Mesenchymal stem cell (in vitro differentiated cells and primary cell): ENCODE measurements at regions not wholly inside any gene's neighbourhood (a gene's known extent, or its start where the extent isn't known, plus 50 kb on each side); places are given as distances from the start of the nearest gene placed in this dataset.

ENCODE experiments used
- DNase-seq: peaks from one replicate; pipeline ENCODE4 v3.0.0-alpha.2; 2013
- H2AFZ ChIP-seq: one replicate; pipeline ENCODE4 v1.6.1; 2013; ENCODE audit warnings: low read depth, mild to moderate bottlenecking, control low read depth, inconsistent platforms, low read length, moderate library complexity
- H2AK5ac ChIP-seq: 2 replicates; pipeline ENCODE4 v1.6.1; 2013; ENCODE audit warnings: low read length, moderate library complexity, mild to moderate bottlenecking, inconsistent platforms; ENCODE audit not compliant: severe bottlenecking
- H2BK120ac ChIP-seq: one replicate; pipeline ENCODE4 v1.6.1; 2013; ENCODE audit warnings: low read depth, mild to moderate bottlenecking, inconsistent platforms, low read length, moderate library complexity
- H2BK12ac ChIP-seq, 2 experiments: one replicate each; pipeline ENCODE4 v1.6.1; 2013; ENCODE audit warnings: inconsistent platforms in 2 of 2, low read length in 2 of 2, mild to moderate bottlenecking in 2 of 2, moderate library complexity in 2 of 2, control low read depth in 1 of 2
- H2BK15ac ChIP-seq: one replicate; pipeline ENCODE4 v1.6.1; 2013; ENCODE audit warnings: mild to moderate bottlenecking, low read depth, inconsistent platforms; ENCODE audit not compliant: poor library complexity, severe bottlenecking
- H2BK5ac ChIP-seq: 2 replicates; pipeline ENCODE4 v1.6.1; 2013; ENCODE audit warnings: low read depth, mild to moderate bottlenecking, low read length, control low read depth, inconsistent platforms; ENCODE audit not compliant: poor library complexity, severe bottlenecking
- H3K14ac ChIP-seq, 2 experiments: one replicate each; pipeline ENCODE4 v1.6.1; 2013; ENCODE audit warnings: inconsistent platforms in 2 of 2, low read length in 2 of 2, control low read depth in 1 of 2, mild to moderate bottlenecking in 1 of 2, moderate library complexity in 1 of 2
- H3K18ac ChIP-seq, 2 experiments: one replicate each; pipeline ENCODE4 v1.6.1; 2013; ENCODE audit warnings: inconsistent platforms in 2 of 2, low read length in 2 of 2, control low read depth in 1 of 2, low read depth in 1 of 2, mild to moderate bottlenecking in 1 of 2
- H3K23ac ChIP-seq, 2 experiments: one replicate each; pipeline ENCODE4 v1.6.1; 2013; ENCODE audit warnings: inconsistent platforms in 2 of 2, low read length in 2 of 2, mild to moderate bottlenecking in 2 of 2, moderate library complexity in 2 of 2, control low read depth in 1 of 2
- H3K27ac ChIP-seq: 2 replicates; pipeline ENCODE4 v1.5.1; 2013; ENCODE audit warnings: mild to moderate bottlenecking, moderate library complexity, low read length, control low read depth, inconsistent platforms; ENCODE audit not compliant: poor library complexity, severe bottlenecking
- H3K27me3 ChIP-seq, 2 experiments: 2 replicates each; pipeline versions ENCODE4 v1.6.1 to v1.7.0; 2013; ENCODE audit warnings: low read length in 2 of 2, mild to moderate bottlenecking in 2 of 2, moderate library complexity in 2 of 2, control low read depth in 1 of 2, inconsistent platforms in 1 of 2; ENCODE audit not compliant: control insufficient read depth in 1 of 2, insufficient read depth in 1 of 2
- H3K36me3 ChIP-seq, 2 experiments: 2 replicates each; pipeline versions ENCODE4 v1.6.1 to v1.7.0; 2013; ENCODE audit warnings: low read length in 2 of 2, control low read depth in 1 of 2, inconsistent platforms in 1 of 2, low read depth in 1 of 2, mild to moderate bottlenecking in 1 of 2; ENCODE audit not compliant: insufficient read depth in 2 of 2, control insufficient read depth in 1 of 2
- H3K4ac ChIP-seq, 2 experiments: one replicate each; pipeline ENCODE4 v1.6.1; 2013; ENCODE audit warnings: inconsistent platforms in 2 of 2, low read length in 2 of 2, mild to moderate bottlenecking in 2 of 2, moderate library complexity in 2 of 2, control low read depth in 1 of 2, low read depth in 1 of 2
- H3K4me1 ChIP-seq: 2 replicates; pipeline ENCODE4 v1.6.1; 2013; ENCODE audit warnings: low read depth, low read length, control low read depth; ENCODE audit not compliant: control insufficient read depth, insufficient read depth
- H3K4me2 ChIP-seq: 2 replicates; pipeline ENCODE4 v1.6.1; 2013; ENCODE audit warnings: low read length, mild to moderate bottlenecking, inconsistent platforms; ENCODE audit not compliant: poor library complexity, severe bottlenecking
- H3K4me3 ChIP-seq, 2 experiments: 2 replicates each; pipeline versions ENCODE4 v1.5.1 to v1.7.0; 2013; ENCODE audit warnings: low read length in 2 of 2, mild to moderate bottlenecking in 2 of 2, control low read depth in 1 of 2, low read depth in 1 of 2; ENCODE audit not compliant: insufficient read depth in 1 of 2
- H3K79me1 ChIP-seq: replicated peaks from 2 replicates; pipeline ENCODE4 v1.6.1; 2013; ENCODE audit warnings: mild to moderate bottlenecking, control low read depth, low read length, inconsistent platforms; ENCODE audit not compliant: poor library complexity, severe bottlenecking
- H3K9ac ChIP-seq: 2 replicates; pipeline ENCODE4 v1.7.0; 2013; ENCODE audit warnings: mild to moderate bottlenecking, low read length, moderate library complexity
- H3K9me3 ChIP-seq: 2 replicates; pipeline ENCODE4 v1.7.0; 2013; ENCODE audit warnings: mild to moderate bottlenecking, low read length; ENCODE audit not compliant: control insufficient read depth
- H4K8ac ChIP-seq: one replicate; pipeline ENCODE4 v1.6.1; 2013; ENCODE audit warnings: inconsistent platforms, mild to moderate bottlenecking, low read length, moderate library complexity
- H4K91ac ChIP-seq: one replicate; pipeline ENCODE4 v1.6.1; 2013; ENCODE audit warnings: mild to moderate bottlenecking, low read length, inconsistent platforms
- WGBS: methylation state at CpG from one replicate; pipeline ENCODE4 v1.1.7; 2013; ENCODE audit warnings: mixed read lengths; 5-methylcytosine and 5-hydroxymethylcytosine counted together

DNA sequence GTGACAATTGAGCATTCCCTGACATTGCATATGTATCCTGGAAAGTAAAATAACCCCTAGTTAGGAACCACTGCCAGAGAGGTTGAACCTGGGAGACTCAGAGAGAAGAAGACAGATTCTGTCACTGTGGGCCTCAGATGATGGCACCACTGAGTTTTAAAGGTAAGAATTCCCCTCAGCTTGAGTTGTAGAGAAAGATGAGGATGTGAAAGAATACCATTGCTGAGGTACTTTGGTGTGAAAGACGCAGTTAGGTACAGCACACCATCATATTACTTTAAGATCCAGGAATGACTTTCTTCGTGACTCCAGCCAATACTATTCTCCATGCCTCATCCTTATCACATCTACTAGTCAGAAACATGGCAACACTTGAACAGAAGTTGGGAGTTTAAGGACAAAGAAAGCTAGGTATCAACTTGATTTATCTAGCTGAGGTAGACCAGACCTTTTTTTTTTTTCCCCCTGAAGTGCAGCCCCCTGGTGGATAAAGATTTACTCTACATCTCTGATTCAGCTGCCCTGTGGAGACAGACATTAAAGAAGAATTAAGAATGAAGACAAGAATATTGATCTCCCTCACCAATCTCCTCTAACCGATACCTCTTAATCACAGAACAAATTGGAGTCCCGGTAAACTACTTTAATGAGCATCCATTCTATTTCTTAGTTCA is 630.5 kb upstream of the FANCL start:
- H3K4me2 ChIP-seq: no peak overlapping the region
- H3K14ac ChIP-seq: no peak overlapping the region
- H4K8ac ChIP-seq: no peak overlapping the region
- no peaks in the 10 kb centered on the region for H3K79me1 ChIP-seq
- peaks cover 0 to 4% of the 10 kb centered on the region in 2 experiments for H3K27me3 ChIP-seq
- no peak overlapping the region for H2BK5ac ChIP-seq
- H3K27ac ChIP-seq: no peak overlapping the region
- no peaks in the 10 kb centered on the region for H3K9me3 ChIP-seq
- H2BK120ac ChIP-seq: no peak overlapping the region
- DNase-seq: no peak
- no peak overlapping the region for H2BK12ac ChIP-seq
- 100% methylated on average over 1 of the region's 4 CpGs for WGBS
- H2BK15ac ChIP-seq: no peak overlapping the region
- H3K4me1 ChIP-seq: peaks cover under 1% of the 10 kb centered on the region
- no peak overlapping the region for H3K9ac ChIP-seq
- H3K4ac ChIP-seq: no peak overlapping the region
- no peak overlapping the region for H3K18ac ChIP-seq
- no peak overlapping the region for H3K4me3 ChIP-seq
- H4K91ac ChIP-seq: no peak overlapping the region
- no peak overlapping the region for H2AK5ac ChIP-seq
- no peak overlapping the region for H2AFZ ChIP-seq
- no peak overlapping the region for H3K23ac ChIP-seq
- no peaks in the 10 kb centered on the region for H3K36me3 ChIP-seq

DNA sequence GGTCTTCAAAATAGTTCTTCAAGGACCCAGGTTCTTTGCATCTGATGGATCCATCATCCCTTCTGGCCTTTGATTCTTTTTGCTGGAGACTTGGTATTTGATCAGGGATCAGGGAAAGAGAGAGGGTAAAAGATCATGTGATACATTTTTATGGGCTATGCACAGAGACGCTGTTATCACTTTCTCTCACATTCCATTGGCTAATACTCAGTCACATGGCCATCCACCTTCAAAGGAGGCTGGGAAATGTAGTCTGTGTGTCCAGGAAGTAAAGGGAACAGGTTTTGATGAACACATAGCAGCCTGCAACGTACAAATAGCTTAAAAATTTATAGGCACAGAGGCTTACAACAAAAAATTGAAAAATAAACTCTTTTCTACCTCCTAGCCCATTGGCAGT is 629.6 kb upstream of the FANCL start:
- no peak overlapping the region for H2AFZ ChIP-seq
- no peak overlapping the region for H2AK5ac ChIP-seq
- H3K4ac ChIP-seq: no peak overlapping the region
- no peak overlapping the region for H3K18ac ChIP-seq
- H3K23ac ChIP-seq: no peak overlapping the region
- peaks cover 0 to 4% of the 10 kb centered on the region in 2 experiments for H3K27me3 ChIP-seq
- H4K8ac ChIP-seq: no peak overlapping the region
- H3K27ac ChIP-seq: no peak overlapping the region
- H3K9me3 ChIP-seq: no peaks in the 10 kb centered on the region
- H4K91ac ChIP-seq: no peak overlapping the region
- H2BK15ac ChIP-seq: no peak overlapping the region
- 50% methylated on average over 1 of the region's 2 CpGs for WGBS
- H3K9ac ChIP-seq: no peak overlapping the region
- no peak overlapping the region for H3K4me2 ChIP-seq
- H2BK5ac ChIP-seq: no peak overlapping the region
- H3K79me1 ChIP-seq: no peaks in the 10 kb centered on the region
- no peak overlapping the region for H3K4me3 ChIP-seq
- H3K14ac ChIP-seq: no peak overlapping the region
- H2BK120ac ChIP-seq: no peak overlapping the region
- DNase-seq: no peak
- no peak overlapping the region for H2BK12ac ChIP-seq
- peaks cover 2% of the 10 kb centered on the region for H3K4me1 ChIP-seq
- no peaks in the 10 kb centered on the region for H3K36me3 ChIP-seq

DNA sequence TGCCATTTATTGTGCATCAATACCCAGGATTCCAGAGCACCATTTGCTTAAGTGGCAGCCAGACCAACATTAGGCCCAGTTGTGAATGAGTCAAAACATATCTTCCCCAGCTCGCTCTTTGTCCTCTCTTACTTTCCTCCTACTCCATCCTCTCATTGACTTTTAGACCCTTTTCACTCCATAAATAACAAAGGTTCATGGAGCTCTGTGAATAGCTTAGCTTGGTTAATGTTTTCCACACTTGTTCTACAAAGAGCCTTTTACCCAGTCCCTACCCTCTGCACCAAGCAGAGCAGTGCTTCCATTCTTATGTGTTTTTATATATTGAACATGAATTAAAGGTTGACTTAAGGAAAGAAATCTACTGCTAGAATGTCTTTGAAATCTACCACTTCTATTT is 625.8 kb upstream of the FANCL start:
- H3K14ac ChIP-seq: no peak overlapping the region
- peaks cover 3% of the 10 kb centered on the region for H3K9me3 ChIP-seq
- no peak overlapping the region for H3K4me3 ChIP-seq
- DNase-seq: no peak
- no peaks in the 10 kb centered on the region for H3K27me3 ChIP-seq
- no peak overlapping the region for H3K9ac ChIP-seq
- no peaks in the 10 kb centered on the region for H3K36me3 ChIP-seq
- H3K4me2 ChIP-seq: no peak overlapping the region
- H2AK5ac ChIP-seq: no peak overlapping the region
- no peak overlapping the region for H2BK120ac ChIP-seq
- H2BK15ac ChIP-seq: no peak overlapping the region
- no peak overlapping the region for H2BK12ac ChIP-seq
- no peak overlapping the region for H4K8ac ChIP-seq
- H3K79me1 ChIP-seq: no peaks in the 10 kb centered on the region
- no peak overlapping the region for H2BK5ac ChIP-seq
- H3K4ac ChIP-seq: no peak overlapping the region
- H3K27ac ChIP-seq: no peak overlapping the region
- no peak overlapping the region for H4K91ac ChIP-seq
- peaks cover 2% of the 10 kb centered on the region for H3K4me1 ChIP-seq
- no peak overlapping the region for H2AFZ ChIP-seq
- no peak overlapping the region for H3K18ac ChIP-seq
- 69% methylated on average over 1 of the region's 1 CpG for WGBS
- no peak overlapping the region for H3K23ac ChIP-seq

DNA sequence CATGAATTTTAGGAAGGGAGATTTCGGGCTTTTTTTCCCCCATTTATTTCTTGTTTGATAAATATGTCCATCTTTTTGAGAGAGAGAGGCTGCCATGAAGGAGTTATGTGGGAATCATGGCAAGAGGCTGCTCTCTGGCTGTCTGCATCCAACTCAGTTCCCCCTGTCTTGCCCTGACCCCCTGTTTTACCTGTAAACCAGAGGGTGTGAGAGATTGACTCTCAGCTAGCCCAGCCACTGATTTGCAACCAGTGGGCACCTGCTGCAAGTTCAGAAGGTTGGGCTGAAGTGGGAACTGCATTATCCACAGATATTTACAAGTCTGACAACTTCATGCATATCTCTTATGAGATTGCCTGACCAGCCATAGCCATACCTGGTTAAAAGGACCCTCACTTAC is 625.4 kb upstream of the FANCL start:
- Histone ChIP-seq H3K27me3 (no peaks in the 10 kb centered on the region), H3K27ac (no peak overlapping the region), H3K4me1 (peaks cover 2% of the 10 kb centered on the region), H3K4me2 (no peak overlapping the region), H3K9ac (no peak overlapping the region), H2BK12ac (no peak overlapping the region), H2BK5ac (no peak overlapping the region), H4K8ac (no peak overlapping the region), H3K18ac (no peak overlapping the region), H2BK120ac (no peak overlapping the region), H3K36me3 (no peaks in the 10 kb centered on the region), H3K9me3 (peaks cover 3% of the 10 kb centered on the region), H2BK15ac (no peak overlapping the region), H3K23ac (no peak overlapping the region), H2AK5ac (no peak overlapping the region), H3K4ac (no peak overlapping the region), H4K91ac (no peak overlapping the region), H2AFZ (no peak overlapping the region), H3K79me1 (no peaks in the 10 kb centered on the region), H3K14ac (no peak overlapping the region), H3K4me3 (no peak overlapping the region)
- no peak for DNase-seq
- no CpG with 5 or more reads among the region's 1 CpG for WGBS
